Gastrocnemius medialis (tissue), 4 donors: ENCODE measurements at regions not wholly inside any gene's neighbourhood (a gene's known extent, or its start where the extent isn't known, plus 50 kb on each side); places are given as distances from the start of the nearest gene placed in this dataset.

Experiments
- CTCF ChIP-seq, 5 experiments: fragments of 450-650 bp in 3 of 5; fragments of 200-600 bp in 2 of 5; sonication (generic) in 2 of 5; IDR thresholded peaks in 4 of 5; conservative IDR thresholded peaks in 1 of 5; 1 replicate in 4 of 5; 2 replicates in 1 of 5; pipeline ENCODE4 v1.5.1; 2016 to 2019; ENCODE audit warnings: antibody characterized with exemption in 5 of 5, mild to moderate bottlenecking in 3 of 5, moderate library complexity in 3 of 5
- POLR2A ChIP-seq, 2 donors: fragments of 450-650 bp; IDR thresholded peaks; one replicate each; pipeline ENCODE4 v1.6.1; 2017; ENCODE audit warnings: antibody characterized with exemption in 2 of 2, mild to moderate bottlenecking in 2 of 2, moderate library complexity in 2 of 2

GRCh38 chr6:97842521-97842920, 559.5 kb upstream of the MMS22L start:
- TF ChIP-seq CTCF (IDR thresholded peaks at IDR 0.05 in 4 of 5, conservative IDR thresholded peaks at IDR 0.05 in 1 of 5) (no peak), POLR2A (IDR thresholded peaks at IDR 0.05) (no peak)
